Heart left ventricle (tissue), 16 donors: ENCODE measurements at regions not wholly inside any gene's neighbourhood (a gene's known extent, or its start where the extent isn't known, plus 50 kb on each side); places are given as distances from the start of the nearest gene placed in this dataset.
"Not testable (repeated sequence)": the region's sequence is repeated elsewhere in the genome, so short reads cannot be mapped to it uniquely, and the experiment has no call there.

Experiments
- ATAC-seq, 4 donors: fragments of 200-7000 bp; cut with Tn5 transposase; one replicate each; pipeline ENCODE4 v1.9.1; 2020 to 2022; ENCODE audit warnings: moderate library complexity in 4 of 4, mild to moderate bottlenecking in 3 of 4, moderate number of reproducible peaks in 1 of 4
- DNase-seq, 5 donors: peaks; one replicate each; pipeline ENCODE4 v3.0.0-alpha.2; 2020
- H3K27ac ChIP-seq, 12 donors: fragments of 200-600 bp; sonication (generic) in 4 of 12; one replicate each; pipeline versions ENCODE4 v1.5.0 to v1.8.0; 2016 to 2022; ENCODE audit warnings: mild to moderate bottlenecking in 2 of 12
- H3K27me3 ChIP-seq, 9 donors: fragments of 200-600 bp; sonication (generic) in 2 of 9; one replicate each; pipeline versions ENCODE4 v1.5.1 to v1.8.0; 2016 to 2022; ENCODE audit warnings: mild to moderate bottlenecking in 3 of 9
- H3K36me3 ChIP-seq, 9 donors: fragments of 200-600 bp; sonication (generic) in 2 of 9; one replicate each; pipeline versions ENCODE4 v1.5.0 to v1.8.0; 2018 to 2022; ENCODE audit warnings: mild to moderate bottlenecking in 2 of 9
- H3K4me1 ChIP-seq, 12 donors: fragments of 200-600 bp; sonication (generic) in 4 of 12; one replicate each; pipeline versions ENCODE4 v1.5.0 to v1.8.0; 2016 to 2022; ENCODE audit warnings: mild to moderate bottlenecking in 3 of 12
- H3K4me3 ChIP-seq, 12 donors: fragments of 200-600 bp; sonication (generic) in 4 of 12; one replicate each; pipeline versions ENCODE4 v1.5.0 to v1.8.0; 2017 to 2022; ENCODE audit warnings: mild to moderate bottlenecking in 9 of 12, moderate library complexity in 4 of 12
- H3K9me3 ChIP-seq, 12 donors: fragments of 200-600 bp; sonication (generic) in 4 of 12; one replicate each; pipeline versions ENCODE4 v1.5.0 to v1.8.0; 2016 to 2022; ENCODE audit warnings: mild to moderate bottlenecking in 1 of 12
- CTCF ChIP-seq, 12 donors: fragments of 200-600 bp; sonication (generic) in 4 of 12; IDR thresholded peaks; one replicate each; pipeline versions ENCODE4 v1.5.0 to v1.8.0; 2018 to 2022; ENCODE audit warnings: antibody characterized with exemption in 12 of 12, mild to moderate bottlenecking in 5 of 12
- POLR2A ChIP-seq, 2 donors: fragments of 450-650 bp; IDR thresholded peaks; one replicate each; pipeline ENCODE4 v1.6.1; 2017; ENCODE audit warnings: antibody characterized with exemption in 2 of 2, mild to moderate bottlenecking in 2 of 2, moderate library complexity in 2 of 2
- WGBS, 4 donors: extraction: QIAGEN DNeasy Blood & Tissue Kit in 2 of 4; methylation state at CpG; one replicate each; pipeline versions ENCODE4 v1.1.5 to v1.1.7; 2013 to 2018; 5-methylcytosine and 5-hydroxymethylcytosine counted together
- intact Hi-C, 10 donors: fragments of 100-400 bp; cut with DNase I; formaldehyde crosslinking; loops; one replicate each; pipeline versions ENCODE4 v1.11.1 to v1.14.2; 2022
- donor health status: ischemic (EF 13 %, LVEDD 7.1; RV severe dilation, severe dysfunction).
- donor health status: healthy with polysubstance abuse.
- donor health status: DM: no; HTN: yes; CAD: no.
- donor health status: DM: no; HTN: no; CAD: no.
- donor health status: ischemic (EF 25% LVEDD 6.9; RV normal size, moderate dysfunction).
- donor health status: ischemic (EF 25% LVEDD 5.7; RV mildly dilated, moderate dysfunction).
- donor health status: healthy.
- donor health status: DM: yes; HTN: yes; CAD: no.
- donor health status: ischemic (EF 35%, LVEDD 5.7; RV mildly dilated, moderate dysfunction).
- donor health status: nonischemic (EF 11% LVEDD 7.7; RV severe dilation, severe dysfunction).
- donor health status: DM: yes; HTN: yes; CAD: no.
- donor health status: PGD.
- donor health status: ischemic (EF 29% LVEDD 5.4; RV normal size, mild dysfunction).
- donor health status: nonischemic (EF 23%, LVEDD 6.1; RV moderate dilation, normal function).

- H3K36me3 ChIP-seq, result no peaks in the 10 kb centered on the region
- no peaks in the 10 kb centered on the region for H3K9me3 ChIP-seq
- H3K27ac ChIP-seq, result no peak overlapping the region
- no peak for DNase-seq
- no peak for ATAC-seq
- intact Hi-C loops, result loop anchor here (5.0 to 10.0 kb wide), 10 partner anchors 100 to 362 kb away; partner anchors contain the start of genes ING1 (in 2 of the 10) and CARS2 (in 1 of the 10)
- peaks cover 0 to 7% (median 4%) of the 10 kb centered on the region in 9 donors for H3K27me3 ChIP-seq
- 69 to 79% (median 74%) methylated on average over 3 of the region's 3 CpGs for WGBS, 4 donors
- H3K4me3 ChIP-seq, result no peak overlapping the region
- H3K4me1 ChIP-seq, result peaks cover 0 to 13% (median 8%) of the 10 kb centered on the region in 12 donors
- no peak for TF ChIP-seq POLR2A (IDR thresholded peaks at IDR 0.05)
- TF ChIP-seq CTCF (IDR thresholded peaks at IDR 0.05), result no peak
These were observed 97.7 kb downstream of the ANKRD10 start for GRCh38 chr13:110817143-110817542.

- TF ChIP-seq POLR2A (IDR thresholded peaks at IDR 0.05), result no peak
- TF ChIP-seq CTCF (IDR thresholded peaks at IDR 0.05), result no peak
- Histone ChIP-seq H3K27me3 (no peaks in the 10 kb centered on the region), H3K27ac (no peak overlapping the region), H3K4me1 (peaks cover 0 to 7% (median 1%) of the 10 kb centered on the region in 12 donors), H3K4me3 (no peak overlapping the region), H3K9me3 (no peaks in the 10 kb centered on the region), H3K36me3 (no peaks in the 10 kb centered on the region)
- no peak for DNase-seq
- no peak for ATAC-seq
- intact Hi-C loops, result loop anchor here (1.0 to 10.0 kb wide), 13 partner anchors 101 to 364 kb away; partner anchors contain the start of genes ING1 (in 2 of the 10) and CARS2 (in 1 of the 10)
- 80 to 83% (median 82%) methylated on average over 8 of the region's 8 CpGs for WGBS, 4 donors
These were observed 96.1 kb downstream of the ANKRD10 start for GRCh38 chr13:110818747-110819146.

DNA sequence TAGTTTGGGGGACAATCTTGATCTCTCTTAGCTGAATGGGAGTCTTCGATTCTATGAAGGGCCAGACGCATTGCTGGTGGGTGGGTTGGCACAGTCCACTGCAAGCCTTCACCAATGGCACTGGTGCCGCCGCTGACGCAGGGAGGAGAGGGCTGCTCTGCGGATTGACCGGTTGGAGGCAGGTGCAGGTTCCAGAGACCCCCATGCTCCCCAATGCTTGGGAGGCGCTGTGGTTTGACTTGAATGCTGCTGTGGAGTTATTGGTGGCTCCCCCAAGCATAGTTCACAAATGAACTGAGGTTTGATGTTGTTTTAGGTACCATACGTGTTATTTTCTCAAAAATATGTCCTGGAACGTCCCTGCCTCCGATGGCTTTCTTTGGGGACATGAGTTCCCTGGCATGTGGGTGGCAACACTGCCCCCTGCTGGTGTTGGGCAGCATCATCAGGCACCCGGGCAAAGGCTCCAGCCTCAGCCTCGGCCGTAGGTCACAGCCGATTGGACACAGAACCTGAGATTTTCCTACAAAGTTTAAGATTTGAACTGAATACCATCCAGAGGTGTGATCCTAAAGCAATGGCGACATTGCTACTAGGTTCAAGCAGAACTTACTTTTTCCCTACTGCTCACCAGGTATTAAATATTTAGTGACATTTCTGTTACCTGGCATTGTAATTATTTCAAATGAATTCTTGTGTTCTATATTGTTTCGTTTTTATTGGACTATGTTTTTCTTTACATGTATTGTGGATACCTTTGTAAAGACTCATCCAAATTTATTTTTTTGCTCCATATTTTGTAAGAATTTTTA is 95.5 kb downstream of the ANKRD10 start:
- H3K9me3 ChIP-seq, result no peaks in the 10 kb centered on the region
- ATAC-seq (peak; percentile 75 to 95 (median 90)), DNase-seq (peak; percentile 64 to 89 (median 78))
- no peaks in the 10 kb centered on the region for H3K36me3 ChIP-seq
- intact Hi-C loops, result loop anchor here (1.0 to 10.0 kb wide), 14 partner anchors 102 to 365 kb away; partner anchors contain the start of genes ING1 (in 2 of the 10) and CARS2 (in 1 of the 10)
- H3K4me1 ChIP-seq, result peaks cover 0 to 7% (median 1%) of the 10 kb centered on the region in 12 donors
- peak; percentile 81 to 99 (median 98) for TF ChIP-seq CTCF (IDR thresholded peaks at IDR 0.05)
- no peak for TF ChIP-seq POLR2A (IDR thresholded peaks at IDR 0.05)
- H3K27me3 ChIP-seq, result no peaks in the 10 kb centered on the region
- H3K27ac ChIP-seq, result no peak overlapping the region
- 25 to 32% (median 27%) methylated on average over 13 to 17 of the region's 17 CpGs for WGBS, 4 donors
- H3K4me3 ChIP-seq, result no peak overlapping the region

DNA sequence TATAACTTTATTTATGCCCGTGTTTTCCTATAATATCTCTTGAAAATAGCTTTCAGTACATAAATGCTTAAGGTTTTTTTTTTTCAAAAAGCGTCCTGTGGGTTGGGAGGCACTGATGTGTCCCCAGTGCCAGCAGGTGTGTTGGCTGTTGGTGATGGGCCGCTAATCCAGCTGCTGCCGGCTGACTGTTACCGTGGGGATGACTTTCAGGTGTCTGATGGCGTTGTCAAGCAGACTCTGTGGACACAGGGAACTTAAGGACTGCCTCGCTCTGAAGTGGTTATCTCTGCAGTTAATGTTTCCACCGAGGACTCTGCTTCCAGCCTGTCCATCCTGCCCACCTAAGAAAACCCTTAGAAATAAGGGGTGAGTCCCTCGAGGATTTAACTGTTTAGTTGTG is 94.5 kb downstream of the ANKRD10 start:
- no peak for DNase-seq
- Histone ChIP-seq H3K36me3 (no peaks in the 10 kb centered on the region), H3K9me3 (no peaks in the 10 kb centered on the region), H3K27me3 (no peaks in the 10 kb centered on the region), H3K4me3 (no peak overlapping the region), H3K27ac (no peak overlapping the region), H3K4me1 (peaks cover 0 to 7% (median 1%) of the 10 kb centered on the region in 12 donors)
- intact Hi-C loops, result loop anchor here in 1 of 10 donors (10.0 kb wide), 1 partner anchor 234 kb away; no protein-coding TSS in a partner anchor
- ATAC-seq, result no peak
- no peak for TF ChIP-seq POLR2A (IDR thresholded peaks at IDR 0.05)
- TF ChIP-seq CTCF (IDR thresholded peaks at IDR 0.05), result no peak
- WGBS, 4 donors, result 67 to 74% (median 68%) methylated on average over 9 of the region's 9 CpGs

- not testable (repeated sequence) for H3K27me3 ChIP-seq, H3K9me3 ChIP-seq, H3K4me1 ChIP-seq, DNase-seq, H3K36me3 ChIP-seq, H3K4me3 ChIP-seq, ATAC-seq, H3K27ac ChIP-seq
- intact Hi-C loops, result loop anchor here in 1 of 10 donors (10.0 kb wide), 1 partner anchor 233 kb away; no protein-coding TSS in a partner anchor
- WGBS, 4 donors, result 87 to 90% (median 88%) methylated on average over 25 of the region's 25 CpGs
These were observed 92.8 kb downstream of the ANKRD10 start for GRCh38 chr13:110821837-110822668.
